ENCODE measurements at regions not wholly inside any gene's neighbourhood (a gene's known extent, or its start where the extent isn't known, plus 50 kb on each side); places are given as distances from the start of the nearest gene placed in this dataset.
"Not testable (repeated sequence)": the region's sequence is repeated elsewhere in the genome, so short reads cannot be mapped to it uniquely, and the experiment has no call there.

DNA sequence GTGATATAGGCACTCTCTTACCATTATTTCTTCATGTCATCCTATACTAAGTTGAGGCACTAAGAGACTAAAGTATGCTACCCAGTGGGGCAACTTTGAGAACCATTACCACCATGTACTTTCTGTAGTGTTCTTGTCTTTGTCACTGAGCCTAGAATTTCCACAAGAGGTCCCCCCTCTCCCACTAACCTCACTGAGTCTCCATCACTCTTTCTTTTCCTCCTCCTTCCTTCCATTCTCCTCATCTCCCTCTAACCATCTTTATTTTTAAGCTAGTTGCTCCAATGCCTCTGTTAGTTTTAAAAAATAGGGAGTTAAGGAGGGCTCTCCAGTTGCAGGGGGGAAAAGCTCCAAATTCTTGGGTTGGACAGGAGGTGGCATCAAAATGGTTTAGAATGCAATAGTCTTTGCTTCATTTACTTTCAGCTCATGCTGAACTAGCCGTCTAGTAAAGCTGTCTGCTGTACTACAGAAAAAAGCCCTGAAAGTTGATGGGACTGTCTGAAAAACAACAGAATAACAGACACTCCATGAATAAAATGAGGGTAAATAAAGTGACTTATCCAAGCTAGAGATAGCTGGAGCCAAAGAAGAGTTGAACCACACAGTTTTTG, 85.1 kb upstream of the MYRIP start:
- H3K4me3 Mint-ChIP-seq, result no peak overlapping the region
- no peaks in the 10 kb centered on the region for H3K36me3 Mint-ChIP-seq (ENCODE audit: low read depth)
- H3K27me3 Mint-ChIP-seq (ENCODE audit: low read depth, poor library complexity), result no peaks in the 10 kb centered on the region
- DNase-seq, result no peak
- TF ChIP-seq, protein P1, sequence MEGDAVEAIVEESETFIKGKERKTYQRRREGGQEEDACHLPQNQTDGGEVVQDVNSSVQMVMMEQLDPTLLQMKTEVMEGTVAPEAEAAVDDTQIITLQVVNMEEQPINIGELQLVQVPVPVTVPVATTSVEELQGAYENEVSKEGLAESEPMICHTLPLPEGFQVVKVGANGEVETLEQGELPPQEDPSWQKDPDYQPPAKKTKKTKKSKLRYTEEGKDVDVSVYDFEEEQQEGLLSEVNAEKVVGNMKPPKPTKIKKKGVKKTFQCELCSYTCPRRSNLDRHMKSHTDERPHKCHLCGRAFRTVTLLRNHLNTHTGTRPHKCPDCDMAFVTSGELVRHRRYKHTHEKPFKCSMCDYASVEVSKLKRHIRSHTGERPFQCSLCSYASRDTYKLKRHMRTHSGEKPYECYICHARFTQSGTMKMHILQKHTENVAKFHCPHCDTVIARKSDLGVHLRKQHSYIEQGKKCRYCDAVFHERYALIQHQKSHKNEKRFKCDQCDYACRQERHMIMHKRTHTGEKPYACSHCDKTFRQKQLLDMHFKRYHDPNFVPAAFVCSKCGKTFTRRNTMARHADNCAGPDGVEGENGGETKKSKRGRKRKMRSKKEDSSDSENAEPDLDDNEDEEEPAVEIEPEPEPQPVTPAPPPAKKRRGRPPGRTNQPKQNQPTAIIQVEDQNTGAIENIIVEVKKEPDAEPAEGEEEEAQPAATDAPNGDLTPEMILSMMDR (IDR thresholded peaks at IDR 0.05), result no peak
- H3K9me3 Mint-ChIP-seq, result no peaks in the 10 kb centered on the region
- H3K4me1 Mint-ChIP-seq, result no peaks in the 10 kb centered on the region
- no peak overlapping the region for H3K27ac Mint-ChIP-seq

DNA sequence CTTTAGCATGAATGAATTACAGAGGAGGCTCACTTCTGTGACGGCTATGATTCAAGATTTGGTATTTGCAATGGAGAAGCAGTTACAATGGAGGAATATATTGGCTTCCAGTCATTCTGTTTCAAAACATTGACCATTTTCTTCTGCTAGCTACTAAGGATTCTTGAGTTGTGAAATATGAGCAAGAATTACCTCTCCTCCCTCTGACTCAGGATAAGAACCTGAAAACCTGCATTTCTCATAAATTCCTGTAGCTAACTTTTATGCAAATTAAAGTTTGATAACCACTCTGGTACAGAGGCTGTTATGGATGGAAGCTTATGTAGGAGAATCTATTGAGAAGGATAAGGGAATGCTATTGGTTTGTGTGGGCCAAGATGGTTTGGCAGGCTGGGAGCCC, 84.1 kb upstream of the MYRIP start:
- no peak for DNase-seq
- TF ChIP-seq, protein P1 (IDR thresholded peaks at IDR 0.05), result no peak
- no peak overlapping the region for H3K27ac Mint-ChIP-seq
- no peaks in the 10 kb centered on the region for H3K9me3 Mint-ChIP-seq
- no peaks in the 10 kb centered on the region for H3K36me3 Mint-ChIP-seq (ENCODE audit: low read depth)
- H3K4me3 Mint-ChIP-seq, result no peak overlapping the region
- no peaks in the 10 kb centered on the region for H3K27me3 Mint-ChIP-seq (ENCODE audit: low read depth, poor library complexity)
- no peaks in the 10 kb centered on the region for H3K4me1 Mint-ChIP-seq

DNA sequence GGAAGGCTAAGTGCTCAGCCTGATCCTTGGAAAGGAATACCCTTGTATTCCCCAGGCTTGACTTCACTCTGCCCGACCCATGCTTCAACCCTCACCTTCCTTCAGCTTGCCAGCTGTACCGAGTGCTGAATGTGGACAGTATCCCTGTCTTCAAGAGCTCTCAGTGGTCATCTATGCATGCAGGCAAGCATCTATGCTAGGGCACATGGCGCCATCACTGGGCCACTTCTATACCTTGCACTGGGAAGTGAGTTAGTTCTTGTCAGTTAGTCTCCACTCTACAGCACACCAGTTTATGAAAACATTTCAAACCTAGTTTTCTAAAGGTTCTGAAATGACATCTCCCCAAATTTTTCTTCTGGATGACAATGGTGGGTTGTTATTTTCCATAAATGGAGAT, 82.0 kb upstream of the MYRIP start:
- no peak overlapping the region for H3K27ac Mint-ChIP-seq
- H3K27me3 Mint-ChIP-seq (ENCODE audit: low read depth, poor library complexity), result no peaks in the 10 kb centered on the region
- H3K36me3 Mint-ChIP-seq (ENCODE audit: low read depth), result no peaks in the 10 kb centered on the region
- H3K9me3 Mint-ChIP-seq, result no peaks in the 10 kb centered on the region
- DNase-seq, result no peak
- TF ChIP-seq, protein P1 (IDR thresholded peaks at IDR 0.05), result no peak
- no peaks in the 10 kb centered on the region for H3K4me1 Mint-ChIP-seq
- H3K4me3 Mint-ChIP-seq, result no peak overlapping the region

DNA sequence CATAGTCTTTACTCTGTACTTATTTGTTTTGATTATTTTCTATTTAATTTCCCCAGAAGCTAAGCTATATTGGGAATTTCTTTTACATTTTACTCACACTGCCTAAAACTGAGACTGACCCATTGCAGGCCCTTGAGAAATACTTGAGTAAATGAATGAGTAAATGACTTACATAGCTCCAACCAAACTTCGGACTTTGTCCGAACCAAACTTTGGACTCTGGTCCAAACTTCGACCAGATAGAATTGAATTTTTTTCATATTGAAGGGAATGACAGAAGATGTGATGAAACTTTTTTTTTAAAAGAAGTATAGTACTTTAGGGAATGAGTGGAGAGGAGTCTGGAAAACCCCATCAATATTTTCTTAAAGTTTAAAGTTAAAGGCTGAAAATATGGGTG, 75.6 kb upstream of the MYRIP start:
- TF ChIP-seq, protein P1 (IDR thresholded peaks at IDR 0.05), result no peak
- Mint-ChIP-seq H3K27me3 (ENCODE audit: low read depth, poor library complexity) (no peaks in the 10 kb centered on the region), H3K4me3 (no peak overlapping the region), H3K27ac (no peak overlapping the region), H3K36me3 (ENCODE audit: low read depth) (no peaks in the 10 kb centered on the region), H3K9me3 (no peaks in the 10 kb centered on the region), H3K4me1 (no peaks in the 10 kb centered on the region)
- no peak for DNase-seq

DNA sequence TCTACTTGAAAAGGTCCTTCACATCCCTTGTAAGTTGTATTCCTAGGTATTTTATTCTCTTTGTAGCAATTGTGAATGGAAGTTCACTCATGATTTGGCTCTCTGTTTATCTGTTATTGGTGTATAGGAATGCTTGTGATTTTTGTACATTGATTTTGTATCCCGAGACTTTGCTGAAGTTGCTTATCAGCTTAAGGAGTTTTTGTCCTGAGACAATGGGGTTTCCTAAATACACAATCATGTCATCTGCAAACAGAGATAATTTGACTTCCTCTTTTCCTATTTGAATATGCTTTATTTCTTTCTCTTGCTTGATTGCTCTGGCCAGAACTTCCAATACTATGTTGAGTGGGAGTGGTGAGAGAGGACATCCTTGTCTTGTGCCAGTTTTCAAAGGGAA, 69.8 kb upstream of the MYRIP start:
- not testable (repeated sequence) for H3K4me3 Mint-ChIP-seq

DNA sequence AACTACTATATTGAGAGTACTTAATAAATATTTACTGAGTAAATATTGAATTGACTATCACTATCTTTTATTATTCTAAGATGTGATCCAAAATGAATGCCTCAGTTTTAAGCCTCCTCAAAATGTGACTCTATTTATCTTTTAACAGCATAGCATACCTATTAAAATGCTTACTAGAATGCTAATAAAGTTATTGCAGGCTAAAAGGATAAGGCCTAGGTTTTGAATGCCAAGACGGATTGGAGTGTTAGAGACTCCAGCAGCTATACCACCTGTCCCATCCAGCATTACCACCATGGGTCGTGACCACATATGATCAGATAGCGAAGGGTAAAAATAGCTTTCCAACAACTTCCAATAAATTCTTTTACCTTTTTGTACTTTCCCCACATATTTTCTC, 64.7 kb upstream of the MYRIP start:
- Mint-ChIP-seq H3K4me3 (no peak overlapping the region), H3K27ac (no peak overlapping the region), H3K27me3 (ENCODE audit: low read depth, poor library complexity) (no peaks in the 10 kb centered on the region), H3K9me3 (peaks cover 34% of the 10 kb centered on the region), H3K4me1 (no peaks in the 10 kb centered on the region), H3K36me3 (ENCODE audit: low read depth) (no peaks in the 10 kb centered on the region)
- no peak for DNase-seq
- TF ChIP-seq, protein P1 (IDR thresholded peaks at IDR 0.05), result no peak

More for the DNA sequence above, 69.8 kb upstream of the MYRIP start:
- not testable (repeated sequence) for H3K4me1 Mint-ChIP-seq; H3K27ac Mint-ChIP-seq; H3K36me3 Mint-ChIP-seq (ENCODE audit: low read depth); H3K27me3 Mint-ChIP-seq (ENCODE audit: low read depth, poor library complexity); DNase-seq
- H3K9me3 Mint-ChIP-seq, result peaks cover 41% of the 10 kb centered on the region

Measured in nephron progenitor cell (in vitro differentiated cells).